WERI-Rb-1 (cell line): ENCODE measurements at regions not wholly inside any gene's neighbourhood (a gene's known extent, or its start where the extent isn't known, plus 50 kb on each side); places are given as distances from the start of the nearest gene placed in this dataset.

Source experiments
- DNase-seq: peaks from one replicate; pipeline ENCODE4 v3.0.0-alpha.2; 2020
- H3K27ac ChIP-seq: fragments of 250-450 bp; sonication (Bioruptor Pico); 2 replicates; pipeline ENCODE4 v1.5.1; 2020; ENCODE audit warnings: mild to moderate bottlenecking, moderate library complexity
- H3K27me3 ChIP-seq: fragments of 250-450 bp; sonication (Bioruptor Pico); 2 replicates; pipeline ENCODE4 v1.5.1; 2021; ENCODE audit warnings: mild to moderate bottlenecking, low read depth, moderate library complexity; ENCODE audit not compliant: insufficient read depth, severe bottlenecking
- H3K36me3 ChIP-seq: fragments of 250-450 bp; sonication (Bioruptor Pico); 2 replicates; pipeline ENCODE4 v1.5.1; 2020; ENCODE audit warnings: mild to moderate bottlenecking, moderate library complexity
- H3K4me3 ChIP-seq: 2 replicates; pipeline ENCODE4 v1.5.1; 2011; ENCODE audit warnings: low read depth, mild to moderate bottlenecking, control low read depth, low read length
- H3K9me3 ChIP-seq: fragments of 250-450 bp; sonication (Bioruptor Pico); 2 replicates; pipeline ENCODE4 v1.5.1; 2021; ENCODE audit warnings: mild to moderate bottlenecking, moderate library complexity; ENCODE audit not compliant: severe bottlenecking
- CTCF ChIP-seq: IDR thresholded peaks from 2 replicates; pipeline ENCODE4 v1.5.1; 2011; ENCODE audit warnings: low read depth, mild to moderate bottlenecking, control low read depth, inconsistent platforms, low read length

GRCh38 chr15:38171973-38172372, 80.7 kb upstream of the SPRED1 start:
- H3K27me3 ChIP-seq, result peaks cover 4% of the 10 kb centered on the region
- H3K27ac ChIP-seq, result no peak overlapping the region
- no peak for DNase-seq
- H3K9me3 ChIP-seq, result no peaks in the 10 kb centered on the region
- H3K36me3 ChIP-seq, result no peaks in the 10 kb centered on the region
- no peak overlapping the region for H3K4me3 ChIP-seq
- no peak for TF ChIP-seq CTCF

GRCh38 chr15:38174691-38175090, 77.9 kb upstream of the SPRED1 start:
- H3K4me3 ChIP-seq, result no peak overlapping the region
- no peak for DNase-seq
- H3K9me3 ChIP-seq, result no peaks in the 10 kb centered on the region
- no peaks in the 10 kb centered on the region for H3K27me3 ChIP-seq
- H3K36me3 ChIP-seq, result no peaks in the 10 kb centered on the region
- H3K27ac ChIP-seq, result no peak overlapping the region
- no peak for TF ChIP-seq CTCF

GRCh38 chr15:38176155-38176554, 76.5 kb upstream of the SPRED1 start:
- Histone ChIP-seq H3K27me3 (no peaks in the 10 kb centered on the region), H3K4me3 (no peak overlapping the region), H3K27ac (no peak overlapping the region), H3K36me3 (no peaks in the 10 kb centered on the region), H3K9me3 (no peaks in the 10 kb centered on the region)
- no peak for DNase-seq
- TF ChIP-seq CTCF, result no peak

GRCh38 chr15:38176691-38177090, 75.9 kb upstream of the SPRED1 start:
- Histone ChIP-seq H3K9me3 (no peaks in the 10 kb centered on the region), H3K27me3 (no peaks in the 10 kb centered on the region), H3K27ac (no peak overlapping the region), H3K36me3 (no peaks in the 10 kb centered on the region), H3K4me3 (no peak overlapping the region)
- TF ChIP-seq CTCF, result no peak
- no peak for DNase-seq

- no peak for TF ChIP-seq CTCF
- H3K4me3 ChIP-seq, result no peak overlapping the region
- no peaks in the 10 kb centered on the region for H3K36me3 ChIP-seq
- H3K27ac ChIP-seq, result no peak overlapping the region
- DNase-seq, result no peak
- no peaks in the 10 kb centered on the region for H3K27me3 ChIP-seq
- H3K9me3 ChIP-seq, result no peaks in the 10 kb centered on the region
Measured at GRCh38 chr15:38182900-38183299, 69.7 kb upstream of the SPRED1 start.

- Histone ChIP-seq H3K4me3 (no peak overlapping the region), H3K36me3 (no peaks in the 10 kb centered on the region), H3K27ac (no peak overlapping the region), H3K9me3 (no peaks in the 10 kb centered on the region), H3K27me3 (no peaks in the 10 kb centered on the region)
- TF ChIP-seq CTCF, result no peak
- DNase-seq, result no peak
Measured at GRCh38 chr15:38186507-38186906, 66.1 kb upstream of the SPRED1 start.
